ENCODE measurements at regions not wholly inside any gene's neighbourhood (a gene's known extent, or its start where the extent isn't known, plus 50 kb on each side); places are given as distances from the start of the nearest gene placed in this dataset.
"Not testable (repeated sequence)": the region's sequence is repeated elsewhere in the genome, so short reads cannot be mapped to it uniquely, and the experiment has no call there.

GRCh38 chr4:133585323-133585722 is 436.2 kb downstream of the PCDH10 start:
- DNase-seq = no peak

DNA sequence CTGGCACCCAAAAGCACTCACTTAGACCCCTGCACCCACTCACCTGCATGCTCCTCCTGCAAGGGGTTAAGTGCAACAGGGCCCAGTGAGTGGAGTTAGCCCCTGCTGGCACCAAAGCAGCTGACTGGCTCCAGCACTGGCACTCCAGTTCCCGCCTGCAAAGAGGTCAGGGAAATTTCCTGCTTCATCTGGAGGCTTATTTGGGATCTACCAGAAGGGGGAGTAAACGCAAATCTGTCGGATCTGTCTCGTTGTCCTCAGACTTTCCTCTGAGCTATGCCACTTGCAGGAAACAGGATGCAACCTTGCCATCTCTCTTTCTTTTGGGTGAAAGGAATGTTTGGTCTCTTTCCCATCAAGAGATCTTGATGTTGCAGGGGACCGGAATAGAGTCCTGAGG is 435.6 kb downstream of the PCDH10 start:
- no peak for DNase-seq

GRCh38 chr4:133581996-133582619 is 433.0 kb downstream of the PCDH10 start:
- DNase-seq = no peak

DNA sequence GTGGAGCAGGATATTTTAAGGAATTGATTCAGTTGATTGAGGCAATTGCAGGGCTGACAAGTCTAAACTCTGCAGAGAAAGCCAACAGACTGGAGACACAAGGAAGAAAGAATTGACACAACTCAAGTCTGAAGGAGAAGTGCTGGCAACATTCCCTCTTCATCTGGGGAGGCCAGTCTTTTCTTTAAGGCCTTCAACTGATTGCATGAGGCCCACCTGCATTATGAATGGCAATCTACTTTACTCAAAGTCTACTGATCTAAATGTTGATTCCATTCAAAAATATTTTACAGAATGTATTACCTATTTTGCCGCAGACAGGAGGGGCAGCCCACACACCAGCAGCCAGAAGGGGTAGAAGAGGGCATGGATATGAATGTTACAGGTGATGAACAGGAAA is 425.2 kb downstream of the PCDH10 start:
- no peak for DNase-seq

DNA sequence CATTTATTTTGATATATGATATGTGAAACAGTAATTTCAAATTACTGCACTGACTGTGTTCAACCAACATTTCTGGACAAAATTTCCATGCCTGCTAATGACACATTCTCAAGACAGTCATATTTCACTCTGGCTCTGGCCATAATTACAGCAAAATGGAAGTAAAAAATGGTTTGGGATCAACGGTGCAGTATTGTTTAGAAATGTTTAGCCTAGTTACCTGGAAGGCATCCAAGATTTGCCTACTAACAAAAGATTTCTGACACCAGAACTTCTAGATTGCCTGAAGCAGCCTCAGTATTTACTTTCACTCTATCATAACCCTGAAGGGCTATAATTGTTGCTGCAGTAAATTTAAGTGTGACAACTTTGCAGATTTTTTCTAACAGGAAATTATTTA is 416.3 kb downstream of the PCDH10 start:
- no peak for DNase-seq

DNA sequence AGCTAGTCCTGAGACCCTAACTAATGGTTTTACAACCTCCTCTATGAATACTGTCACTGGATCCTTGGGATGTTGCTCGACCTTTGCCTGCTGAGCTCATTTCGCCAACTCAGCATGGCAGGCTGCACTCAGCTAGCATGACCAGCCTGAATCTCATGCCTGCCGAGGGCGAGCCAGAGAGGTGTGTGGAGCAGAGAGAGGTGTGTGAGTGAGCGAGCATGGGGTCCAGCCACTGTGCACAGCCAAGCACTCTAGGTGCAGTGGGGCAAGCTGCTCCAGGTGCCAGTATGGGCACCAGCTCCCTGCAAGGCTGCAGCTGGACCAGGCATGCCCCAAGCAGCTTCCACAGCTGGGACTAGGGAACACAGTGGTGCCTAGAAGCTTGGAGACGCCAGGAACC is 410.9 kb downstream of the PCDH10 start:
- no peak for DNase-seq

- no peak for DNase-seq
These were observed 406.6 kb downstream of the PCDH10 start for GRCh38 chr4:133555671-133556070.

- no peak for DNase-seq
These were observed 401.3 kb downstream of the PCDH10 start for GRCh38 chr4:133550436-133550835.

DNA sequence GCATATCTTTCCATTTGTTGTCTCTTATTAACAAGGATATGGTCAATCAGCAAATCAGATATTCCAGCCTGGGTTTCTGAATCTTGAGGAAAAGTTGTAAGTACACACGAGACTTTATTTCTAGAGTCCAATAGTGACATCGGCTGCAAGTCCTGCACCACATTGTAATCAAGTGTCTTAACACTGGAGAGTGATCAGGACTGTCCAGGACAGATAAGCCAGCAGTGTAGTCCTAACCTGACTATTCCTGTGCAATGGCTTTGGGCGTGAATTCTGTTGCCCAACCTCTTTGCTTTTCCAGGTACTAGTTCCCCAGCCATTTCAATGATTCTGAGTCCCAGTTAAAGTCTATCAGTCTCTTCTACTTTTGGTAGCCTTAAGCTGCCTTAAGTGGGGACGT is 395.0 kb downstream of the PCDH10 start:
- no peak for DNase-seq

GRCh38 chr4:133537780-133538281 is 388.7 kb downstream of the PCDH10 start:
- no peak for DNase-seq

DNA sequence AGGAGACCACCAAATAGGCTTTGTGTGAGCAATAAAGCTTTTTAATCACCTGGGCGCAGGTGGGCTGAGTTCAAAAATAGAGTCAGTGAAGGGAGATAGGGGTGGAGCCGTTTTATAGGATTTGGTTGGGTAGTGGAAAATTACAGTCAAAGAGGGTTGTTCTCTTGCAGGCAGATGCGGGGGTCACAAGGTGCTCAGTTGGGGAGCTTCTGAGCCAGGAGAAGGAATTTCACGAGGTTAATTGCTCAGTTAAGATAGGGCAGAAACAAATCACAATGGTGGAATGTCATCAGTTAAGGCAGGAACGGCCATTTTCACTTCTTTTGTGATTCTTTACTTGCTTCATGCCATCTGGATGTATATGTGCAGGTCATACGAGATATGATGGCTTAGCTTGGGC is 385.1 kb downstream of the PCDH10 start:
- not testable (repeated sequence) for DNase-seq

DNA sequence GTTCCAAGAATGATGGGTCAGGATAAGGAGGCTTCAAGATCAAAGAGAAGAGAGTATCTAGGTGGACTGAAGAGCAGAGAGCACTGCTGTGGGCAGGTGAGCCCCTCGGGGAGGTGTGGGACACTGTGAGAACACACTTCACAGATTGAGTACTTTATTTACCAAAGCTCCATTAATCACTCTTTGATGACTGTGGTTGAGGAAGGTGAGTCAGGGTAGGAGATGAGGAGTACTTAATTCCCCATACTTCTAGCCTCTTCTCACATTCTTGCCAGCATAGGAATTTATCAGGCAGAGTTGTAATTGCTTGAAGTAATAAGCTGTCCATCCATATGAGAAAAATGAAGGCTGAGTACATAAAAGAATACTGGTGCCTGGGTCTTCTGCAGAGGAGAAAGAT is 375.3 kb downstream of the PCDH10 start:
- no peak for DNase-seq

- no peak for DNase-seq
These were observed 364.8 kb downstream of the PCDH10 start for GRCh38 chr4:133513901-133514300.

DNA sequence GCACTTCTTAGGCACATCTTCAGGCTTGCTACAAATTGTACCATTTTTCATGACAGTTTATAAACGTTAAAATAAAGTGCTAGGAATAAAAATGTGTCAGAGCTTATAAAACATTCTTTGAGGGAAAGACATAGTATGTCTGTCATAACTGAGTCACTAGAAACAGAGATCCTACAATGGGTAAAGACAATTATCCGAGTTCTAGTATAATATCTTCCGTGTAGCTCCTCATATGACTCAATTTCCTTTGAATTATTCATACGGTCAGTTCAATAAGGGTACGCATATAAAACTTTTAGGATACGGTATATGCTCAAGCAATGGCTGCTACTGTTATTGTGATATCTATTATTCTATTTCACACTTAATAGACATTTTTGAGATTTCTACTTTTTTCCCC is 349.1 kb downstream of the PCDH10 start:
- no peak for DNase-seq

GRCh38 chr4:133493776-133494175 is 344.7 kb downstream of the PCDH10 start:
- DNase-seq = no peak

GRCh38 chr4:133493241-133493640 is 344.1 kb downstream of the PCDH10 start:
- no peak for DNase-seq

DNA sequence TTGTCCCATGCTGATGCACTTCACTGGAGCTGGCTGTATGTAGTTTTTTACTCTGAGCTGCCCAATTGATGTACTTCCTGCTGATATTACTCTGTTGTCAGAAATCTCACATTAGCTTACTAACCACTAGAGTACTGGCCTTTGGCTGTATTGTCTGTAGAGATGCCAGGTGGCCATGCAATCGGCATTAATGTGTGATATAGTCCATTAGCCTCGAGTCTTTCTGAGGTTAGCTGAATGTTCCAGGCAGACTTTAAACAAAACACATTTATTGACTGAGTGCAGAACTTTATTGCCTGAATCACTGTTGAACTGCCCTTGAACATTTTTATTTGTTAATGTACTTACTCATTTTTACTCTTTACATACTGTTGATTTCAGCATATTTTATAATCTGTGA is 335.2 kb downstream of the PCDH10 start:
- DNase-seq = no peak

GRCh38 chr4:133483600-133484246 is 334.6 kb downstream of the PCDH10 start:
- peak; percentile 9 for DNase-seq

DNA sequence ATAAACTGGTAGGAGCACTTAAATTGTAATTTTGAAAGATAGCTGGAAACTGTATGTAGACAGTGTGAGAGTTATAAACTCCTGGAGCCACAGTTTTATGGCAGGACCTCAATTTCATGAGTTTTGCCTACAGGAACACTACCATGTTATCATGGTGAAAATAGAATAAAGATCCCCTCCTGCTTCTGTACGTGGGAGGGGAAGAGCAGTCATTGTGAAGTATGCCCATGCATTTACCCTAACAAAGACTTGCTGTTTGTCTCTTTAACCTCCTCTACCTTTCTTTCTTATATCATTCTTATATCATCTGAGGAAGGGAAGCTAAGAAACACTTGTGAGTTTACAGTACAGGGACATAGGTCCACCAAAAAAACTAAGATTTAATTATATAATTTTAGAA is 327.0 kb downstream of the PCDH10 start:
- DNase-seq = no peak

GRCh38 chr4:133474501-133474900 is 325.4 kb downstream of the PCDH10 start:
- no peak for DNase-seq

DNA sequence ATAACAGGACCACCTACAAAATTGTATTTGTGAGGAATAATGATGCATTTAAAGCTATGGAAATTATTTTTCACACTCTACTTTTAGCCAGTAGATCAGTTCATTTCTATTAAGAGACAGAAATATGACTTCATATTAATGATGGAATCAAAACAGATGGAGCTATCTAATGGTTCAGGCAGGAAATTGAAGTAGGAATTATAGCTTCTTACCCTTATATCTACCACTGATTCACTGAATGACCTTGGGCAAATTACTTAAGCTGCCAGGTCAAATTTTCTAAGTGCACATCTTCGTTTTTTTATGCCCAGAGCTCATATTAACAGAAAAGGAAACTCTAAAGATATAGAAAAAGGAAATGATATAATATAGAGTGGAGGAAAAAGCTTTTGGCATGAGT is 323.1 kb downstream of the PCDH10 start:
- no peak for DNase-seq

DNA sequence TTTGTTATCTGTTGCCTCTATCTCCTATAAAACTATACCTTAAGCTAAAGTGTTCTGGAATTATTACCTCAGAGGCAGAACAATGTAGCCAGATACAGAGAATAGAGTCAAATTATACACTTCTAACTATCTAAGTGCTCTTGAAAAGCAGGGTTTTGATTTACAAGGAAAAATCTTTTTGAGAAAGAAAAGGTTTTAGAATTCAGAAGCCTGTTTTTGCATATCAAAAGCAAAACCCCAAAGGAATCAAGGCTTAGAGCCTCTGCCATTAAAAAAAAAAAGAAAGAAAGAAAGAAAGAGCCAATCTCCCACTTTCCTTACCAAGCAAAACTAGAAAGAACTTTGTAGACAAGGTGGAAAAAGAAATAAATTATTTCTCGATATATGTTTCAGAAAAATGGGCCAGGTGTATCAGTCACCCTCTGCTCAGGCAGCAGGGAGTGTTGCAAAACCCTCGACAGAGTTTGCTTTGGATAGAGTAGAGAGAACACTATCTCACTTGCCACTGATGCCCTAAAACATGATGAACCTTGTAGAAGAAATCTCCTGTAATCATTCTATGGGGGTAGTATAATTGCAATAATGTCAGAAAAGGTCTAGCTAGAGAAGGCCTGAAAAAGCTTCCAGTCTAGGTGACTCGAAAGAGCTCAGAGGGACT is 318.3 kb downstream of the PCDH10 start:
- no peak for DNase-seq

- DNase-seq = no peak
These were observed 315.9 kb downstream of the PCDH10 start for GRCh38 chr4:133465022-133465421.

DNA sequence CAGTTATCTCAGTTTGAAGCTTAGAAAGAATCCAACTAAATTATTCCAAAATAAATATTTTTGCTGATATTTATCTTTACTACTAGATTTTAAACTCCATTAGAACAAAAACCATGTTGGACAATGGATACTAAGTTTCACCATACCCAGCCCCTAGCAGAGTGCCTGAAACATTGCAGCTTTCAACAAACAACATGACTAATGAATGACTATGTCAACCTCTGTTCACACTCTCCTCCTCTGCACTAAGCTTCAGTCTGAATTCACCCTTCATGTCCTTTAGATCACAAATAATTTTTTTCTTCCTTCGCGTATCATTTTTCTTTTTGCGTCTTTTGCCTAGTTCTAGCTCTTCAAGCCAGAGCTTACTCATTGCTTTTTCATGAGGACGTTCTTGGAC is 315.2 kb downstream of the PCDH10 start:
- DNase-seq = no peak
